ENCODE measurements at regions not wholly inside any gene's neighbourhood (a gene's known extent, or its start where the extent isn't known, plus 50 kb on each side); places are given as distances from the start of the nearest gene placed in this dataset.

DNA sequence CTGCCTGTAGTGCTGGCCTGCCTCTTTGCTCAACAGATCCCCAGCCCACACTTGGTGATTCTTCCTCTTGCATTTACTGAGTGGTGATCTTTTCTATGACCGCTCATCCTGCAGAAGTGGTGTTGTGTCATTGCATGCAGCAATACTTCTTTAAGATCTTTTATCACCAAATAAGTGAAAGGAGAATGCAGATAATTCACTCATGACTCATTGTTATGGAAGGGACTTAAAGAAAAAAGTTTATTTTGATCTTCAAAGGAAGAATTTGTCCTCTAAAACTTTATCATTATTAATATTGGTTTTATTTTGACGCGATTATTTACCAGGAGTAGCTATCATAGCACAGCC is 489.1 kb upstream of the CELF2 start:
- TF ChIP-seq GATA2 (IDR thresholded peaks at IDR 0.05; ENCODE audit: low read depth, low read length) (no peak), GATA3 (IDR thresholded peaks at IDR 0.05; ENCODE audit: low read depth, low read length) (no peak)

All from SH-SY5Y (cell line).